HepG2 (cell line): ENCODE measurements at regions not wholly inside any gene's neighbourhood (a gene's known extent, or its start where the extent isn't known, plus 50 kb on each side); places are given as distances from the start of the nearest gene placed in this dataset.

Experiments
- ATAC-seq: fragments of 200-7000 bp; cut with Tn5 transposase; 3 replicates; pipeline ENCODE4 v1.9.1; 2020; ENCODE audit warnings: mild to moderate bottlenecking, moderate library complexity
- BruUV-seq: library from RNA; stranded (reverse); fragments of 400-500 nt; replicated peaks from 2 replicates; lab custom pipeline; 2021; lab: Mats Ljungman, UMichigan
- CTCF ChIA-PET: fragments of 300-600 bp; formaldehyde crosslinking; extraction: SDS; loops from one replicate; lab custom pipeline; 2021; ENCODE audit warnings: low total read pairs, inconsistent platforms, low intra/inter-chr PET ratio; lab: Yijun Ruan, JAX
- POLR2A ChIA-PET: fragments of 350-600 bp; sonication (Branson Sonifier 250); formaldehyde crosslinking; loops from one replicate; lab custom pipeline; 2020; ENCODE audit warnings: antibody characterized with exemption, inconsistent platforms; lab: Yijun Ruan, JAX
- DNase-seq: peaks from one replicate; pipeline ENCODE4 v3.0.0-alpha.2; 2015; ENCODE audit warnings: low spot score
- FAIRE-seq: peaks from 3 replicates; lab custom pipeline; 2011; peaks lifted over from hg19 to GRCh38; lab: Jason Lieb, UNC
- H2AFZ ChIP-seq: one replicate; pipeline ENCODE4 v1.6.1; 2011; ENCODE audit warnings: low read length, inconsistent platforms
- H3K27ac ChIP-seq: fragments of 300-600 bp; 3 replicates; pipeline ENCODE4 v1.8.0; 2011; ENCODE audit warnings: mixed run types, mild to moderate bottlenecking, mixed read lengths, low read length, inconsistent platforms; ENCODE audit not compliant: insufficient read depth; ENCODE audit errors: extremely low read length
- H3K27me3 ChIP-seq, 2 experiments: fragments of 200-600 bp in 1 of 2; 2 replicates in 1 of 2; 3 replicates in 1 of 2; pipeline versions ENCODE4 v1.6.0 to v1.8.0; 2011; ENCODE audit warnings: low read length in 2 of 2, mild to moderate bottlenecking in 2 of 2, moderate library complexity in 2 of 2, inconsistent platforms in 1 of 2; ENCODE audit not compliant: insufficient read depth in 2 of 2, control insufficient read depth in 1 of 2
- H3K36me3 ChIP-seq, 2 experiments: fragments of 200-600 bp in 1 of 2; replicated peaks in 1 of 2; 2 replicates in 1 of 2; 3 replicates in 1 of 2; pipeline versions ENCODE4 v1.5.1 to v1.8.0; 2011; ENCODE audit warnings: low read length in 2 of 2, inconsistent platforms in 1 of 2; ENCODE audit not compliant: insufficient read depth in 2 of 2, control insufficient read depth in 1 of 2
- H3K4me1 ChIP-seq: 2 replicates; pipeline ENCODE4 v1.5.1; 2012; ENCODE audit warnings: low read length, inconsistent platforms; ENCODE audit not compliant: insufficient read depth
- H3K4me2 ChIP-seq: 2 replicates; pipeline ENCODE4 v1.6.0; 2011; ENCODE audit warnings: low read depth, low read length, inconsistent platforms
- H3K4me3 ChIP-seq, 3 experiments: fragments of 200-600 bp in 1 of 3; sonication (generic), shearing (Covaris generic) in 1 of 3; replicated peaks in 1 of 3; 2 replicates each; pipeline ENCODE4 v1.5.1; 2011 to 2016; ENCODE audit warnings: low read length in 3 of 3, inconsistent platforms in 2 of 3, low read depth in 2 of 3, mild to moderate bottlenecking in 2 of 3, control low read depth in 1 of 3, mixed read lengths in 1 of 3; ENCODE audit not compliant: insufficient read depth in 1 of 3
- H3K79me2 ChIP-seq: one replicate; pipeline ENCODE4 v1.6.1; 2011; ENCODE audit warnings: low read length, inconsistent platforms; ENCODE audit not compliant: insufficient read depth
- H3K9ac ChIP-seq: 2 replicates; pipeline ENCODE4 v1.6.0; 2011; ENCODE audit warnings: mild to moderate bottlenecking, low read depth, low read length, inconsistent platforms; ENCODE audit not compliant: insufficient read depth
- H3K9me3 ChIP-seq: 2 replicates; pipeline ENCODE4 v1.5.1; 2012; ENCODE audit warnings: mild to moderate bottlenecking, low read length
- H4K20me1 ChIP-seq: 2 replicates; pipeline ENCODE4 v1.6.0; 2011; ENCODE audit warnings: inconsistent platforms, mild to moderate bottlenecking, low read length, moderate library complexity; ENCODE audit not compliant: insufficient read depth
- FOXJ3 ChIP-seq: sonication (generic); formaldehyde crosslinking; IDR thresholded peaks from 2 replicates; pipeline ENCODE4 v1.4.0; 2020; ENCODE audit warnings: missing genetic modification reagents, mild to moderate bottlenecking, borderline replicate concordance
- HCFC1 ChIP-seq: fragments of 150-350 bp; IDR thresholded peaks from 2 replicates; pipeline ENCODE4 v1.6.1; 2014; ENCODE audit warnings: low read depth, low read length
- HMG20B ChIP-seq: conservative IDR thresholded peaks from 2 replicates; pipeline ENCODE4 v1.6.1; 2016; ENCODE audit warnings: missing genetic modification reagents, missing compliant biosample characterization
- MBNL3 ChIP-seq: fragments of 250-450 bp; sonication (Bioruptor Pico); conservative IDR thresholded peaks from 2 replicates; pipeline ENCODE4 v1.8.0; 2022; ENCODE audit warnings: mild to moderate bottlenecking, inconsistent platforms
- MLX ChIP-seq: IDR thresholded peaks from 2 replicates; pipeline ENCODE4 v1.6.1; 2016
- PRMT3 ChIP-seq: sonication (generic); formaldehyde crosslinking; IDR thresholded peaks from 2 replicates; pipeline ENCODE4 v1.8.1; 2022; ENCODE audit warnings: low read depth, mild to moderate bottlenecking, moderate library complexity, missing genetic modification reagents, borderline replicate concordance
- SALL1 ChIP-seq: sonication (generic); formaldehyde crosslinking; IDR thresholded peaks from 2 replicates; pipeline ENCODE4 v1.8.0; 2022; ENCODE audit warnings: mild to moderate bottlenecking, missing genetic modification reagents
- TEF ChIP-seq: sonication (generic); formaldehyde crosslinking; IDR thresholded peaks from 2 replicates; pipeline ENCODE4 v1.5.0; 2020; ENCODE audit warnings: missing genetic modification reagents
- THAP9 ChIP-seq: sonication (generic); formaldehyde crosslinking; IDR thresholded peaks from 2 replicates; pipeline ENCODE4; 2020; ENCODE audit warnings: missing genetic modification reagents, mild to moderate bottlenecking, borderline replicate concordance
- ZBTB21 ChIP-seq: sonication (generic); formaldehyde crosslinking; IDR thresholded peaks from 2 replicates; pipeline ENCODE4 v1.4.0; 2020; ENCODE audit warnings: missing genetic modification reagents
- ZBTB3 ChIP-seq: sonication (generic); formaldehyde crosslinking; IDR thresholded peaks from 2 replicates; pipeline ENCODE4 v1.4.0; 2020; ENCODE audit warnings: low read depth, mild to moderate bottlenecking, moderate library complexity, missing genetic modification reagents, borderline replicate concordance
- ZBTB46 ChIP-seq: sonication (generic); formaldehyde crosslinking; IDR thresholded peaks from 2 replicates; pipeline ENCODE4 v1.4.0; 2020; ENCODE audit warnings: mild to moderate bottlenecking, missing genetic modification reagents, borderline replicate concordance
- ZFP36L2 ChIP-seq: sonication (generic); formaldehyde crosslinking; IDR thresholded peaks from 2 replicates; pipeline ENCODE4 v1.4.0; 2020; ENCODE audit warnings: missing genetic modification reagents
- ZNF10 ChIP-seq: sonication (generic); formaldehyde crosslinking; IDR thresholded peaks from 2 replicates; pipeline ENCODE4 v1.4.0; 2020; ENCODE audit warnings: mild to moderate bottlenecking, low read depth, missing genetic modification reagents, borderline replicate concordance
- ZNF234 ChIP-seq: sonication (generic); formaldehyde crosslinking; conservative IDR thresholded peaks from 2 replicates; pipeline ENCODE4 v1.5.1; 2020; ENCODE audit warnings: mild to moderate bottlenecking, missing genetic modification reagents
- ZNF614 ChIP-seq: IDR thresholded peaks from 2 replicates; pipeline ENCODE4 v1.6.1; 2018; ENCODE audit warnings: missing biosample characterization, missing genetic modification reagents, inconsistent platforms, borderline replicate concordance
- ZNF615 ChIP-seq: sonication (generic); formaldehyde crosslinking; IDR thresholded peaks from 2 replicates; pipeline ENCODE4 v1.5.0; 2020; ENCODE audit warnings: mild to moderate bottlenecking, missing genetic modification reagents, borderline replicate concordance
- WGBS: methylation state at CpG from one replicate; pipeline ENCODE4 v1.1.6; 2017; ENCODE audit warnings: low lambda C conversion rate; 5-methylcytosine and 5-hydroxymethylcytosine counted together
- in situ Hi-C: cut with HindIII; loops from 2 replicates; pipeline ENCODE4 v1.10.0; 2017; ENCODE audit warnings: low pct_unique_long_range_greater_than_20kb; ENCODE audit not compliant: extremely low pct_ligation_motif_present
- intact Hi-C: fragments of 100-400 bp; cut with micrococcal nuclease; formaldehyde crosslinking; loops from one replicate; pipeline ENCODE4 v1.10.0; 2022; ENCODE audit not compliant: unreplicated experiment

GRCh38 chr7:66564045-66564444, 64.6 kb upstream of the KCTD7 start:
- TF ChIP-seq PRMT3 (CRISPR knock-in tag) (no peak), MLX (CRISPR knock-in tag) (no peak), TEF (CRISPR knock-in tag) (no peak), HCFC1 (no peak), ZFP36L2 (CRISPR knock-in tag) (no peak), FOXJ3 (CRISPR knock-in tag) (no peak), ZNF614 (CRISPR knock-in tag) (no peak), ZBTB46 (CRISPR knock-in tag) (no peak), THAP9 (CRISPR knock-in tag) (no peak), MBNL3 (CRISPR knock-in tag) (no peak), ZBTB21 (CRISPR knock-in tag) (no peak), ZBTB3 (CRISPR knock-in tag) (no peak), ZNF615 (CRISPR knock-in tag) (no peak), ZNF10 (no peak), HMG20B (no peak), SALL1 (CRISPR knock-in tag) (no peak), ZNF234 (CRISPR knock-in tag) (no peak)
- in situ Hi-C loops, result no loop called here
- no peak overlapping the region for H3K9ac ChIP-seq
- ChIA-PET POLR2A (no interaction called here), CTCF (no interaction called here)
- no peaks in the 10 kb centered on the region for H3K9me3 ChIP-seq
- ATAC-seq (peak; percentile 62; the same call in 2 of the 3 replicates), DNase-seq (no peak), FAIRE-seq (no peak)
- H3K36me3 ChIP-seq, result peaks cover 5 to 33% of the 10 kb centered on the region in 2 experiments
- intact Hi-C loops, result loop anchor here (10.0 kb wide), 1 partner anchor 61 kb away; the partner anchor contains the start of gene KCTD7
- WGBS, result 98% methylated on average over 7 of the region's 7 CpGs
- no TSS peak for BruUV-seq
- no peaks in the 10 kb centered on the region for H3K27me3 ChIP-seq
- H3K4me2 ChIP-seq, result no peak overlapping the region
- no peak overlapping the region for H3K27ac ChIP-seq
- H2AFZ ChIP-seq, result no peak overlapping the region
- peaks cover 19% of the 10 kb centered on the region; the same call in 1 of the 2 replicates for H3K4me1 ChIP-seq
- no peaks in the 10 kb centered on the region; the same call in 1 of the 2 replicates for H4K20me1 ChIP-seq
- H3K4me3 ChIP-seq, result no peak overlapping the region
- peaks cover 39% of the 10 kb centered on the region for H3K79me2 ChIP-seq
